Cardiac septum (tissue), 1 donor: ENCODE measurements at regions not wholly inside any gene's neighbourhood (a gene's known extent, or its start where the extent isn't known, plus 50 kb on each side); places are given as distances from the start of the nearest gene placed in this dataset.
"Not testable (repeated sequence)": the region's sequence is repeated elsewhere in the genome, so short reads cannot be mapped to it uniquely, and the experiment has no call there.

Experiments used
- DNase-seq: peaks from one replicate; pipeline ENCODE4 v3.0.0-alpha.2; 2020; ENCODE audit warnings: low spot score
- intact Hi-C: fragments of 100-400 bp; cut with DNase I; formaldehyde crosslinking; loops from one replicate; pipeline ENCODE4 v1.14.0; 2022
- donor health status: DM: no; HTN: no; CAD: no.

- DNase-seq = no peak
- intact Hi-C loops = no loop called here
These were observed 50.6 kb upstream of the SLC44A3 start for GRCh38 chr1:94769551-94769950.

- intact Hi-C loops = no loop called here
- DNase-seq = no peak
These were observed 52.1 kb upstream of the SLC44A3 start for GRCh38 chr1:94768036-94768435.

- intact Hi-C loops = no loop called here
These were observed 54.2 kb upstream of the SLC44A3 start for GRCh38 chr1:94765958-94766357.

GRCh38 chr1:94759188-94759587 lies 61.0 kb upstream of the SLC44A3 start:
- DNase-seq = no peak
- intact Hi-C loops = loop anchor here (5.0 kb wide), 1 partner anchor 33 kb away; no protein-coding TSS in a partner anchor

More at GRCh38 chr1:94765958-94766357, 54.2 kb upstream of the SLC44A3 start:
- DNase-seq = no peak

- DNase-seq = no peak
- intact Hi-C loops = loop anchor here (5.0 kb wide), 1 partner anchor 34 kb away; no protein-coding TSS in a partner anchor
These were observed 62.2 kb upstream of the SLC44A3 start for GRCh38 chr1:94757931-94758330.

GRCh38 chr1:94755675-94756074 lies 64.5 kb upstream of the SLC44A3 start:
- DNase-seq = no peak
- intact Hi-C loops = loop anchor here (5.0 kb wide), 1 partner anchor 37 kb away; no protein-coding TSS in a partner anchor

GRCh38 chr1:94755016-94755415 lies 65.1 kb upstream of the SLC44A3 start:
- intact Hi-C loops = loop anchor here (5.0 kb wide), 1 partner anchor 37 kb away; no protein-coding TSS in a partner anchor
- not testable (repeated sequence) for DNase-seq

GRCh38 chr1:94754570-94754969 lies 65.6 kb upstream of the SLC44A3 start:
- DNase-seq = no peak
- intact Hi-C loops = no loop called here

- no peak for DNase-seq
- intact Hi-C loops = no loop called here
These were observed 66.1 kb upstream of the SLC44A3 start for GRCh38 chr1:94754095-94754494.

GRCh38 chr1:94753171-94753972 lies 66.8 kb upstream of the SLC44A3 start:
- no peak for DNase-seq
- intact Hi-C loops = no loop called here

GRCh38 chr1:94751483-94751882 lies 68.7 kb upstream of the SLC44A3 start:
- DNase-seq, intact Hi-C loops: not testable (repeated sequence)

GRCh38 chr1:94746635-94747525 lies 73.3 kb upstream of the SLC44A3 start:
- DNase-seq = no peak
- intact Hi-C loops = no loop called here

- no peak for DNase-seq
- intact Hi-C loops = no loop called here
These were observed 74.4 kb upstream of the SLC44A3 start for GRCh38 chr1:94745742-94746141.

- intact Hi-C loops = no loop called here
- no peak for DNase-seq
These were observed 76.3 kb upstream of the SLC44A3 start for GRCh38 chr1:94743862-94744261.

- DNase-seq = no peak
- intact Hi-C loops = no loop called here
These were observed 78.2 kb upstream of the SLC44A3 start for GRCh38 chr1:94741996-94742395.

GRCh38 chr1:94741510-94741909 lies 78.6 kb upstream of the SLC44A3 start:
- intact Hi-C loops = no loop called here
- DNase-seq = no peak

- DNase-seq = no peak
- intact Hi-C loops = loop anchor here (5.0 kb wide), 2 partner anchors 63 to 197 kb away; partner anchors contain the start of gene F3
These were observed 80.6 kb upstream of the SLC44A3 start for GRCh38 chr1:94739521-94740061.

GRCh38 chr1:94738371-94738770 lies 81.8 kb upstream of the SLC44A3 start:
- intact Hi-C loops = loop anchor here (5.0 kb wide), 2 partner anchors 64 to 196 kb away; partner anchors contain the start of gene F3

GRCh38 chr1:94737124-94737998 lies 82.8 kb upstream of the SLC44A3 start:
- intact Hi-C loops = loop anchor here (5.0 kb wide), 2 partner anchors 65 to 195 kb away; partner anchors contain the start of gene F3
- no peak for DNase-seq

More at GRCh38 chr1:94738371-94738770, 81.8 kb upstream of the SLC44A3 start:
- no peak for DNase-seq
